ENCODE measurements at regions not wholly inside any gene's neighbourhood (a gene's known extent, or its start where the extent isn't known, plus 50 kb on each side); places are given as distances from the start of the nearest gene placed in this dataset.
"Not testable (repeated sequence)": the region's sequence is repeated elsewhere in the genome, so short reads cannot be mapped to it uniquely, and the experiment has no call there.

DNA sequence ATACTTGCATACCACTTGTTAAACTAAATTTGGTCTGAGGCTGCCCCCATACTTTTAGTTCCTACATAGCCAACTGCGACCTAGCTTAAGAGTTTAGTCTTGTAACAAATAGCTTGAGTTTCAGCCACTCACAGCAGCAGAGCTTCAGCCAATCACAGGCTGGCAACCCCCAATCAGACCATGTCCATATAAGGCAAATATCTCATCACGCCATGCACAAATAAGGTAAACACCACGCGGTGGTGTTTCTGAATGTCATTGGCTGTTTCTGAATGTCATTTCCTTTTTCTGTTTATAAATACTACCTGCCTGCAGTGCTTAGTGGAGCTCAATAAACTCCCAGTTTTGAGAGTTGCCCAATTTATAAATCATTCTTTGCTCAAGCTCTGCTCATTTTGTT, 143.1 kb upstream of the MAD2L1 start:
- DNase-seq (ENCODE audit: low read depth): no peak
- H3K4me3 ChIP-seq (ENCODE audit: low read length): no peak overlapping the region
- TF ChIP-seq, protein P1, sequence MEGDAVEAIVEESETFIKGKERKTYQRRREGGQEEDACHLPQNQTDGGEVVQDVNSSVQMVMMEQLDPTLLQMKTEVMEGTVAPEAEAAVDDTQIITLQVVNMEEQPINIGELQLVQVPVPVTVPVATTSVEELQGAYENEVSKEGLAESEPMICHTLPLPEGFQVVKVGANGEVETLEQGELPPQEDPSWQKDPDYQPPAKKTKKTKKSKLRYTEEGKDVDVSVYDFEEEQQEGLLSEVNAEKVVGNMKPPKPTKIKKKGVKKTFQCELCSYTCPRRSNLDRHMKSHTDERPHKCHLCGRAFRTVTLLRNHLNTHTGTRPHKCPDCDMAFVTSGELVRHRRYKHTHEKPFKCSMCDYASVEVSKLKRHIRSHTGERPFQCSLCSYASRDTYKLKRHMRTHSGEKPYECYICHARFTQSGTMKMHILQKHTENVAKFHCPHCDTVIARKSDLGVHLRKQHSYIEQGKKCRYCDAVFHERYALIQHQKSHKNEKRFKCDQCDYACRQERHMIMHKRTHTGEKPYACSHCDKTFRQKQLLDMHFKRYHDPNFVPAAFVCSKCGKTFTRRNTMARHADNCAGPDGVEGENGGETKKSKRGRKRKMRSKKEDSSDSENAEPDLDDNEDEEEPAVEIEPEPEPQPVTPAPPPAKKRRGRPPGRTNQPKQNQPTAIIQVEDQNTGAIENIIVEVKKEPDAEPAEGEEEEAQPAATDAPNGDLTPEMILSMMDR (conservative IDR thresholded peaks at IDR 0.05; ENCODE audit: low read depth, low read length): no peak

DNA sequence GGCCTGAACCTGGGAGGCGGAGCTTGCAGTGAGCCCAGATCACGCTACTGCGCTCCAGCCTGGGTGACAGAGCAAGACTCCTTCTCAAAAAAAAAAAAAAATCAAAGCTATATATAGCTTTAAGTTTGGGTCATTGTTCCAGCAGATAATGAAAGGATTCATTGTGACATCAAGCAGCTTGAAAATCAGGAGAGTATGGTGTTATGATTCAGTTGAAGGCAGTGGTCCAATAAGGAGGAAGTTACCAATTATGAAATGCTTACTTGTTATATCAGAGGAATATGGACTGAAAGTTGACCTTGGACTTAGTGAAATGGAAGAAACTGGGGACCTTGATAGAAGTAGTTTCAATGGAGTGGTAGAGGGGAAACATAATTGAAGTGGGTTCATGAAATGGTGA, 140.4 kb upstream of the MAD2L1 start:
- TF ChIP-seq, protein P1 (conservative IDR thresholded peaks at IDR 0.05; ENCODE audit: low read depth, low read length): no peak
- H3K4me3 ChIP-seq (ENCODE audit: low read length): no peak overlapping the region

DNA sequence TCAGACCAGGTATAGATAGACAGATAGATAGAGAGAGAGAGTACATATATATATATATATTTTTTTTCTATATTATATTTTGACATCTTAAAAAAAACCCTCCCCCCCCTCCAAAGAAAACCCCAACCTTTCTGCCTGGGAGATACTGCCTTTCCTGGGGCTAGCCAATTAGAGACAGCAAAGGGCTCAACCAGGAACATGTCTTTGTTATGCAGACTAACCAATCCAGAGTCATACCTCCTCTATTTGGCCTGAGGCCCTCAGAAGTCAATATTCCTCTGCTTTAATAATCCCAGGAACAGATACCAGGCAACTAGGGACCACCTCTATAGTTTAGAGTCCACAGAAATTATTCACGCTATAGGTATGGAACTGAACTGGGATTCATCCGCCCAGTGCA, 135.6 kb upstream of the MAD2L1 start:
- H3K4me3 ChIP-seq (ENCODE audit: low read length): no peak overlapping the region
- TF ChIP-seq, protein P1 (conservative IDR thresholded peaks at IDR 0.05; ENCODE audit: low read depth, low read length): no peak
- DNase-seq (ENCODE audit: low read depth): no peak

More for the DNA sequence above, 140.4 kb upstream of the MAD2L1 start:
- DNase-seq (ENCODE audit: low read depth): no peak

DNA sequence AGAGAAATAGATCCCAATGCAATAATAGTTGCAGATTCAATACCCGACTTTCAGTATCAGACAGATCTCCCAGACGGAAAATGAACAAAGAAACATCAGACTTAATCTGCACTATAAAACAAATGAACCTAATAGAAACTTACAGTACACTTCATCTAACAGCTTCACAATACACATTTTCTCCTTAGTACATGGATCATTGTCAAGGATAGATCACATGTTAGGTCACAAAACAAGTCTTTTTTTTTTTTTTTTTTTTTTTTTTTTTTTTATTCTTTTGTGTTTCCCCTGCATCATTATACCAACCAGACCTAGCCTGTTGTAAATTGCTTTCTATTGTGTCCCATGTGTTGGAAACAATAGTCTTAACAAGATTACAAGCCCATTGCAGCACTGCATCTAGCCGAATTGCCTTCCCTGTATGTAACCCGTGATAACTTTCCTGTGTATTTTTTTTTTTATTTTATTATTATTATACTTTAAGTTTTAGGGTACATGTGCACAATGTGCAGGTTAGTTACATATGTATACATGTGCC, 134.0 kb upstream of the MAD2L1 start:
- H3K4me3 ChIP-seq (ENCODE audit: low read length); DNase-seq (ENCODE audit: low read depth): not testable (repeated sequence)

DNA sequence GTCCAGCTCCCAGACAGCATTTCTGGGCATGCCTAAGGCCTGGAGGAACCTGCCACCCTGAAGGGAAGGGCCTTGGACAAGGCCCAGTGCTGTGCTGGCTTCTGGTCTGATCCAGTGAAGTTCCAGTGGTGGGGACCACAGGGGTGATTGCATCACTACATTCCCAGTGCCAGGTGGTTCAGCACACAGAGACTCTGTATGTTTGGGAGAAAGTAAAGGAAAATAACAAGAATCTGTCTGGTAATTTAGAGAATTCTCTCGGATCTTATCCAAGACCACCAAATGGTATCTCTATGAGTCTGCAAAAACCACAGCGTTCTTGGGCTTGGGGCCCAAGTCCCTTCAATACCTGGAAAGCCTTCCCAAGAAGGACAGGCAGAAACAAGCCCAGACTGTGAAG, 131.8 kb upstream of the MAD2L1 start:
- no peak overlapping the region for H3K4me3 ChIP-seq (ENCODE audit: low read length)
- no peak for DNase-seq (ENCODE audit: low read depth)
- TF ChIP-seq, protein P1 (conservative IDR thresholded peaks at IDR 0.05; ENCODE audit: low read depth, low read length): no peak

DNA sequence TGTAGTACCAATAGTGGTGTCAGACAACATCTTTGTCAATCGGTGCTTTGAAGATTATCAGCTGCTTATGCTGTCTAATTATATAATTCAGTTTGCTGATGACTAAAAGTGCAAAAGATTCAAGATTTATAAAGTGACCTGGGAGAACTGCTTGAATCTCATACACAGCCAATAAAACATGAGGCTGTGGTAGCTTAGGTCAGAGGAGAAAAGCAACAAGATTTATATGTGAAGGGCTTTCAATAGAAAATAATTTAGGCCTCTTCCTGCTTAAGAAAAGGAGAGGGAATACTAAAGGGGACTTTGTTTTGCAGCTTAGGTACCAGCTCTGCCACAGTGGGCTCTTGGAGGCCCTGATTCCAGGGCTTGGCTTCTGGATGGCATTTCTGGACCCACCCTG, 111.0 kb upstream of the MAD2L1 start:
- no peak for DNase-seq (ENCODE audit: low read depth)
- TF ChIP-seq, protein P1 (conservative IDR thresholded peaks at IDR 0.05; ENCODE audit: low read depth, low read length): no peak
- no peak overlapping the region for H3K4me3 ChIP-seq (ENCODE audit: low read length)

DNA sequence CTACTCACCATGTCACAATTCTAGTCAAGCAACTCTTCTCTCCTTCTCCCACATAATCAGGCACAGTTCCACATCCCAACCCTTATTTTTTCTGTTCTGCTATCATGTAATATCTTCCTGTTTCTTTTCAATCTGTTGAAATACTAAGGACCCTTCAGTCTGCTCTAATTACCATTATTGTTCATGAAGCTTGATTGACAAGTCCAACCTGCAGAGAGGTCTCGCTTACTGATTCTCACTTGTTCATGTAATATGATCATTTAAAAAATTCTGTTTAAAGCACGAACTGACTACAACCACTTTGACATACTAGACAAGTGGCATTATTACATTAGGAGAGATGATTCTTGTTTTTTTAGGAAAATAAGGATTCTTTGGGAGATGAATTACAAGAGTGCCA, 108.6 kb upstream of the MAD2L1 start:
- no peak overlapping the region for H3K4me3 ChIP-seq (ENCODE audit: low read length)
- no peak for DNase-seq (ENCODE audit: low read depth)
- TF ChIP-seq, protein P1 (conservative IDR thresholded peaks at IDR 0.05; ENCODE audit: low read depth, low read length): no peak

DNA sequence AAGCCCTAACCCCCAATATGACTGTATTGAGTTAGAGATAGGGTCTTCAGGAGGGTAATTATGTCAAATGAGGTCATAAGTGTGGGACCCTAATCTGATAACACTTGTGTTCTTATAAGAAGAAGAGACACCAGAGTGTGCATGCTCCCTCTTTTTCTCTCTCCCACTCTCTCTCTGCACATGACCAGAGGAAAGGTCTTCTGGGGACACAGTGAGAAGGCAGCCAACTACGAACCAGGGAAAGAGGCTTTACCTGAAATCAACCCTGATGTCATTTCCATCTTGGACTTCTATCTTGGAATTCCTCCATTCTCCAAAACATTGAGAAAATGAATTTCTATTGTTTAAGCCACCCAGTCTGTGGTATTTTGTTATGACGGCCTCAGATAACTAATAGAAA, 97.2 kb upstream of the MAD2L1 start:
- no peak for DNase-seq (ENCODE audit: low read depth)
- TF ChIP-seq, protein P1 (conservative IDR thresholded peaks at IDR 0.05; ENCODE audit: low read depth, low read length): no peak

More for the DNA sequence above, 97.2 kb upstream of the MAD2L1 start:
- H3K4me3 ChIP-seq (ENCODE audit: low read length): no peak overlapping the region

Measured in retinal pigment epithelial cell (primary cell).